ENCODE measurements at regions not wholly inside any gene's neighbourhood (a gene's known extent, or its start where the extent isn't known, plus 50 kb on each side); places are given as distances from the start of the nearest gene placed in this dataset.

- Histone ChIP-seq H3K9me3 (ENCODE audit: insufficient read depth, low read length) (no peaks in the 10 kb centered on the region), H3K4me3 (ENCODE audit: low read length) (no peak overlapping the region), H3K4me2 (ENCODE audit: low read length) (no peak overlapping the region), H3K79me2 (ENCODE audit: low read length) (no peaks in the 10 kb centered on the region), H3K27ac (ENCODE audit: low read length) (no peak overlapping the region), H4K20me1 (ENCODE audit: insufficient read depth, low read length) (no peaks in the 10 kb centered on the region), H3K27me3 (ENCODE audit: low read depth, low read length) (peaks cover 8% of the 10 kb centered on the region), H2AFZ (ENCODE audit: low read depth, low read length) (no peak overlapping the region), H3K4me1 (ENCODE audit: low read length) (no peaks in the 10 kb centered on the region), H3K36me3 (replicated peaks; ENCODE audit: low read depth, low read length) (no peaks in the 10 kb centered on the region), H3K9ac (ENCODE audit: low read length) (no peak overlapping the region)
- TF ChIP-seq EZH2phosphoT487 (IDR thresholded peaks at IDR 0.05; ENCODE audit: low read depth), result no peak
- TF ChIP-seq, protein P1, sequence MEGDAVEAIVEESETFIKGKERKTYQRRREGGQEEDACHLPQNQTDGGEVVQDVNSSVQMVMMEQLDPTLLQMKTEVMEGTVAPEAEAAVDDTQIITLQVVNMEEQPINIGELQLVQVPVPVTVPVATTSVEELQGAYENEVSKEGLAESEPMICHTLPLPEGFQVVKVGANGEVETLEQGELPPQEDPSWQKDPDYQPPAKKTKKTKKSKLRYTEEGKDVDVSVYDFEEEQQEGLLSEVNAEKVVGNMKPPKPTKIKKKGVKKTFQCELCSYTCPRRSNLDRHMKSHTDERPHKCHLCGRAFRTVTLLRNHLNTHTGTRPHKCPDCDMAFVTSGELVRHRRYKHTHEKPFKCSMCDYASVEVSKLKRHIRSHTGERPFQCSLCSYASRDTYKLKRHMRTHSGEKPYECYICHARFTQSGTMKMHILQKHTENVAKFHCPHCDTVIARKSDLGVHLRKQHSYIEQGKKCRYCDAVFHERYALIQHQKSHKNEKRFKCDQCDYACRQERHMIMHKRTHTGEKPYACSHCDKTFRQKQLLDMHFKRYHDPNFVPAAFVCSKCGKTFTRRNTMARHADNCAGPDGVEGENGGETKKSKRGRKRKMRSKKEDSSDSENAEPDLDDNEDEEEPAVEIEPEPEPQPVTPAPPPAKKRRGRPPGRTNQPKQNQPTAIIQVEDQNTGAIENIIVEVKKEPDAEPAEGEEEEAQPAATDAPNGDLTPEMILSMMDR (IDR thresholded peaks at IDR 0.05; ENCODE audit: low read depth, low read length), result no peak
Observed at GRCh38 chr3:135706758-135707375, 258.7 kb upstream of the PPP2R3A start.

- Histone ChIP-seq H3K9ac (ENCODE audit: low read length) (no peak overlapping the region), H3K27ac (ENCODE audit: low read length) (no peak overlapping the region), H3K36me3 (replicated peaks; ENCODE audit: low read depth, low read length) (no peaks in the 10 kb centered on the region), H4K20me1 (ENCODE audit: insufficient read depth, low read length) (no peaks in the 10 kb centered on the region), H3K27me3 (ENCODE audit: low read depth, low read length) (peaks cover 5% of the 10 kb centered on the region; the same call in 1 of the 2 replicates), H3K79me2 (ENCODE audit: low read length) (no peaks in the 10 kb centered on the region), H3K9me3 (ENCODE audit: insufficient read depth, low read length) (no peaks in the 10 kb centered on the region), H3K4me2 (ENCODE audit: low read length) (no peak overlapping the region), H3K4me3 (ENCODE audit: low read length) (no peak overlapping the region), H2AFZ (ENCODE audit: low read depth, low read length) (no peak overlapping the region), H3K4me1 (ENCODE audit: low read length) (no peaks in the 10 kb centered on the region)
- TF ChIP-seq EZH2phosphoT487 (IDR thresholded peaks at IDR 0.05; ENCODE audit: low read depth), result no peak
- TF ChIP-seq, protein P1 (IDR thresholded peaks at IDR 0.05; ENCODE audit: low read depth, low read length), result no peak
Observed at GRCh38 chr3:135719449-135719848, 246.1 kb upstream of the PPP2R3A start.

GRCh38 chr3:135728007-135728721 lies 237.4 kb upstream of the PPP2R3A start:
- H3K9ac ChIP-seq (ENCODE audit: low read length), result no peak overlapping the region

DNA sequence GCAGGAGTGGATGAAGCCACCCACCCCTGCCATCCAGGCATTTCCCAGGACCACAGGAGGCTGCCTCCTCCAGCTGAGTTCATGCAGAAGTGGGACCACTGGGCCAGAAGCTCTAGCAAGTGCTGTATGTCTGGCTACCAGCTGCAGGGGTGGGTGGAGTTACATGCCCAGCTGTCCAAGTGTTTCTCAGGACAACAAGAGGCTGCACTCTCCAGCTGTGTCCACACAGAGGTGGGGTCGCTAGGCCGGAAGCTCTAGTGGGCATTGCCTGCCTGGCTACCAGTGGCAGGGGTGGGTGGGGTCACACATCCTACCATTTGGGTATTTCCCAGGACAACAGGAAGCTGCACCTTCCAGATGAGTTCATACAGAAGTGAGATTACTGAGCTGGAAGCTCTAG lies 234.0 kb upstream of the PPP2R3A start:
- no peaks in the 10 kb centered on the region; the same call in 1 of the 2 replicates for H3K27me3 ChIP-seq (ENCODE audit: low read depth, low read length)
- H3K4me1 ChIP-seq (ENCODE audit: low read length), result no peaks in the 10 kb centered on the region

More at GRCh38 chr3:135728007-135728721, 237.4 kb upstream of the PPP2R3A start:
- TF ChIP-seq, protein P1 (IDR thresholded peaks at IDR 0.05; ENCODE audit: low read depth, low read length), result no peak
- TF ChIP-seq EZH2phosphoT487 (IDR thresholded peaks at IDR 0.05; ENCODE audit: low read depth), result no peak
- Histone ChIP-seq H3K27ac (ENCODE audit: low read length) (no peak overlapping the region), H3K4me3 (ENCODE audit: low read length) (no peak overlapping the region), H3K36me3 (replicated peaks; ENCODE audit: low read depth, low read length) (no peaks in the 10 kb centered on the region), H3K79me2 (ENCODE audit: low read length) (no peaks in the 10 kb centered on the region), H3K27me3 (ENCODE audit: low read depth, low read length) (no peaks in the 10 kb centered on the region; the same call in 1 of the 2 replicates), H3K9me3 (ENCODE audit: insufficient read depth, low read length) (no peaks in the 10 kb centered on the region), H3K4me2 (ENCODE audit: low read length) (no peak overlapping the region), H3K4me1 (ENCODE audit: low read length) (no peaks in the 10 kb centered on the region), H4K20me1 (ENCODE audit: insufficient read depth, low read length) (no peaks in the 10 kb centered on the region), H2AFZ (ENCODE audit: low read depth, low read length) (no peak overlapping the region)

More for the DNA sequence above, 234.0 kb upstream of the PPP2R3A start:
- TF ChIP-seq, protein P1 (IDR thresholded peaks at IDR 0.05; ENCODE audit: low read depth, low read length), result no peak
- no peak for TF ChIP-seq EZH2phosphoT487 (IDR thresholded peaks at IDR 0.05; ENCODE audit: low read depth)
- H3K4me3 ChIP-seq (ENCODE audit: low read length), result no peak overlapping the region
- no peak overlapping the region for H2AFZ ChIP-seq (ENCODE audit: low read depth, low read length)
- H3K9me3 ChIP-seq (ENCODE audit: insufficient read depth, low read length), result peaks cover 12% of the 10 kb centered on the region; the same call in 1 of the 2 replicates
- no peak overlapping the region for H3K4me2 ChIP-seq (ENCODE audit: low read length)
- H3K27ac ChIP-seq (ENCODE audit: low read length), result no peak overlapping the region
- no peaks in the 10 kb centered on the region for H3K79me2 ChIP-seq (ENCODE audit: low read length)
- H3K36me3 ChIP-seq (replicated peaks; ENCODE audit: low read depth, low read length), result no peaks in the 10 kb centered on the region
- H4K20me1 ChIP-seq (ENCODE audit: insufficient read depth, low read length), result no peaks in the 10 kb centered on the region
- no peak overlapping the region for H3K9ac ChIP-seq (ENCODE audit: low read length)
